IPS-NIHi7 (cell line): ENCODE measurements at regions not wholly inside any gene's neighbourhood (a gene's known extent, or its start where the extent isn't known, plus 50 kb on each side); places are given as distances from the start of the nearest gene placed in this dataset.
"Not testable (repeated sequence)": the region's sequence is repeated elsewhere in the genome, so short reads cannot be mapped to it uniquely, and the experiment has no call there.

Experiments
- DNase-seq: peaks from one replicate; pipeline ENCODE4 v3.0.0; 2012; ENCODE audit warnings: mixed read lengths; ENCODE audit errors: extremely low spot score

DNA sequence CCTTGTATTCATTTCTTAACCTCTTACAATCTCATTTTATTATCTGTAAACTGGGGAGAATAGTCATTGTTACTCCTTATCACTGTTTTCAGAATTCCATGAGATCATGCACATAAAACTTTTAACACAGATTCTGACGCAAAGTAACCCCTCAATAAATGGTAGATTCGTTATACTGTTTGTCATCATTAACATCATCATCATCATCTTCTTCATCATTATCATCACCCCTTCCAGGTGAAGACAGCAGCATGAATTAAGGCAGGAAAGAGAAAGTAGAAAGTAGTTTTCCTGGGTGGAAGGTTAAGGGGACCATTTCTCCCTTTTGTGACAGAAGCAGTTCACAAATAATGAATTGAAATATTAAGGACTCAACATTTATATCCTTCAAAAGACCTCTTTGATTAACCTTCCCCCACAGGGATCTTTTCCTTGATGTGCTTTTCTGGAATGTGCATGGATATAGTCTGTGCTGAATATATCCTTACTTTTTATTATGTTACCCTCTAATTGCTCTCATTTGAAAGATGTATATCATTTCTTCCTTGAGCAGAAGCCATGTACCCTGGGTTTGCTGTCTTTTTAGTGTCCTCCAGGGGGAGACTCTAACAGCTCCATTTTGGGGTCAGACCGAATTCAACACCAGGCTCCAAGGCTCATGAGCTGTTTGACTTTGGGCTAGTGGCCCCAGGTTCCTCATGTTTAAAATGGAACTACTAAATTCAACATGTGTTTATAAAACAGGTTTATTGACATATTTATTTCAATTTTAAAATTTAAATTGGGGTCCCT lies 1029.9 kb upstream of the WWC1 start:
- peak; percentile 61 for DNase-seq

DNA sequence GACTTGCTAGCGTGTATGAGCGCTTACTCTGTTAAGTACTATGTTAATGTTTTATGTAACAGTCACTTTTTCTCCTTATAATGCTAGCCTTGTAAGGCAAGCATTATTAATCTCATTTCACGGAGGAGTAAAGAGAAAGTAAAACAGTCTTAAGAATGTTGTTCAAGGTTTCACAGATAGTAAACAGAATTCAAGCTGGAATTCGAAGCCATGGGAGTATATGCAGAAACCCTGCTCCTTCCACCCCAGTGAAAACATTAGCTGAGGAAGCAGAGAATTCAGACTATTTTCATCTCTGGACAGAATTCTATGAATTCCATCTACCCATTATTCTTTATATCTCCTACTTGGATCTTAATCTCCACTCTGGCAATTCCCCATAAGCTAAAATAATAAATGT lies 1028.3 kb upstream of the WWC1 start:
- DNase-seq: no peak

DNA sequence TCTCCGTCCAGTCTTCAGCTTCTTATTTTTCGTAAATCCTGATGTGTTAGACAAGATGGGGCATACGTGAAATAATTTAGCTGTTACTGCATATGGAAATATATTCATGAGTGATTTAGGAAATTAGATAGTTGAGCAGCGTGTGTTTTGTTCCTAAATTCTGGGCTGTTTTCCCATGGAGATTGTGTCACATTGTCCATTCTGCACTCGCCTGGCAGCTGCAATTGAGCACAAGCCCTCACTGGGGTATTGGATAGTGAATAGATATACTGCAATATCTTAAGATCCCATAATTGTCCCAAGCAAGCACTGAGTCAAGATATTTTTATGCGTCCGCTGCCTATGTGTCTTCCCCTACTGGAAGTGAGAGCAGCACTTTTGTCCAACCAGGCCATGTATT lies 1027.1 kb upstream of the WWC1 start:
- DNase-seq: no peak

DNA sequence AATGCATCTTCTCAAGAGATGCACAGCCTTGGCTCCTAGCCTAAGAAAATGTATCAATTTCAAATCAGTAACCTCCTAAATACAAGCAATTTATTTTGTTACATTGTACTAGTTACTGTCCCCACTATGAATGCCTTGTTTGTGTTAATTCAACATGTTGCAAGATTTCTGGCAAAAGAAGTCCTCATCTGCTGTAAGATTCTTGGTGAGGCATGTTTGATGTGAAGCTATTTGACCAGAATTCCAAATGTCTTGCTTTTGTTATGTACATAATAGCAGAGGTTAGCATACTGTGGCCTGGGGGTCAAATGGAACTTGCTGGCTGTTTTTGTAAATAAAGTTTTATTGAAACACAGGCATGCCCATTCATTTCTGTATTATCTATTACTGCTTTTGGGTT lies 1023.1 kb upstream of the WWC1 start:
- no peak for DNase-seq

DNA sequence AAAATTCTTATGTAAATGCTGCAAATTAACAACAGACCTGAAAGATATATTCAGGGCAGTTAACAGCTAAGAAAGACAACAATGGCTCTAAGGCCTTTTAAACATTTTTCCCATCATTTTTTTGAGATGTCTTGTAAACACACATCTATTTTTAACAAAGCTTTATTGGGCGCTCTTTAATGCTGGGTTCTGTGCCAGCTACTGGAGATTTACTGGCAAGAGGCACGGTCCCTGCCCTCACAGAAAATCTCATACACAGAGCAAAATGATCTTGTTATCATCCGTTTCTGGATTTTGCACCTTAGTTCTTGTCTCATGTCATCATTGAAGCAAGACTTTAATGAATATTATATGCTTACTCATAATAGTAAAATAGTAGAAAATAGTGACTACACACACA lies 1022.3 kb upstream of the WWC1 start:
- no peak for DNase-seq

DNA sequence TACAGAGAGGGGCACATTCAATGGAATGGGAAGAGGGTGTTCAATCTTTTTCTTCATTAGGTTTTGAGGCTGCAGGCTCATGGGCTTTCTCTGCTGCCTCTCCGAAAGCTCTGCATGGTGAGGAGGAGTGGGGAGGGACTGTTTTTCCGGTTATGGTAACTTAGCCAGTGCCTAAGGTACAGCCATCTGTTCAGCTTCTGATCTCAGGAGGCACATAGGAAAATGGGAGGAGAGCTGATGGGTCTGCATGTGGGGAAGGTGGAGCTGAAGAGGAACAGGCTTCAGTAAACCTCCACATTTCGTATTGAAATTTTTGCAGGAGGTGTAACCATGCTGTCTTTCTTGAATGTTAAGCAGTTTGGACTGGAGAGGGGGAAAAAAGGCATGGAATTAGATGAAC lies 1020.4 kb upstream of the WWC1 start:
- no peak for DNase-seq

DNA sequence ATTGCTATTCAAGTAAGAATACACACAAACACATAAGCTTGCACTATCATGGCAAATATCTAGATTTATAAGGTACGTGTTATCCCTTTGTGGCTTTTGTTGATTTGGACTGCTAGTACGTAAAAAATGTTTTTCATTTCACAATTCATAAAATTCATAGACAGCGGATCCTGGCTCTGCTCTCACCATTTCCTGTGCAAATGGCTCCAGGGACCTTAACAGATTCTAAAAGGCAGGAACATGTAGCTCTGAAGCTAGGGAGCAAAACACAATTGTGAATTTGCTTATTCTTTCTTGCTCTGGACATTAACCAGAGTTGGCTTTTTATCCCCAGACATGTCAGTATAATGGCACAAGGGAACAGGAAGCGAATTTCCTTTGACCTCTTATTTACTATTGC lies 1019.9 kb upstream of the WWC1 start:
- no peak for DNase-seq

DNA sequence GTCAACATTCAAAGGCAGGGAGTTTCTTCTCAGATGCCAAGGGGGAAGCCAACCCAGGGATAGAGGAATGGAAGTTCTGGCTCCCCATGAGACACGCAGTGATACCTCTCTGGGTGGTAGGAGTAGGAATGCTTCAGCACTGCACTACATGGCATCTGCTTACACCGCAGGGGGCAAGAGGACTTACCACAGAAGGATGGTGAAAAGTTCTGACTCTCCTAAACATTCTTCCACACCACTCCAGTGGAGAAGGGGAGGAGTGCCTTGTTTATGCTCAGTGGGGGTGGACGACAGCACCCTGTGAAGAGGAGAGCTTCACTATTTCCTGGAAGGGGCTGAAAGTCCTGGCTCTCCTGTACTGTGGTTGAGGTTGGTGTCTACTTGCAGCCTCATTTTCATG lies 1011.3 kb upstream of the WWC1 start:
- DNase-seq: no peak

DNA sequence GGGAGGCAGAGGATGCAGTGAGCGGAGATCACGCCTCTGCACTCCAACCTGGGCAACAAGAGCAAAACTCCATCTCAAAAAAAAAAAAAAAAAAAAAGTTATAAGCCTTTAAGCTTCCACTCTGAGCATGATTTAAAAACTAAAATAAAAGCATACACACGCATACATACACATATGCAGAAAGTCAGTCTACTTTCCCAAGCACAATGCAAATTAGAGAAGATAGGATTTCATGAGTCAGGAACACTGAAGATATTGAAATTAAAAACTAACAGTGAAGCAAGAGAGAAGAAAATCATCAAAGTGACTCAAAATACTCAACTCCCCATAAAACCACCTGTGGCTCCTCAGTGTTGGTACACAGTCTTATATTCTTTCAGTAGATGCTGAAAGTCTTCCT lies 1009.5 kb upstream of the WWC1 start:
- DNase-seq: no peak

DNA sequence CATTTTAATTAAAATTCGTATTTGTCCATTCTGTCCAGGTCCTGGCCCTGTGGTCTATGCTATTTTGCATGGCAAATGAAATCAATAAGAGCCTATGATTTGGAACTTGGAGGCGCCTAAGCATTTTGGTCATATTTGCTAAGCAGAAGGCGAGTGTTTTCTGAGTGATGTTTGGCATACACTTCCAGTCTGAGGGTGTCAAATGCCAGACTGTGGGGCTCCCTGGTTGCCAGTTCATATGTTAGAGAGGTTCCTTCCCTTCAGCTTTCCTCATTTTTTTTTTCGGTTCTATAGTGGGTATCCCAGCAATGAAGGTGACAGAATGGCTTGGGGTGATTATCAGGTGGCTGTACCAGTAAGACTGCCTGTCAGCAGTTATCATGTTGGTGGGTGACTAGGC lies 1007.8 kb upstream of the WWC1 start:
- no peak for DNase-seq

DNA sequence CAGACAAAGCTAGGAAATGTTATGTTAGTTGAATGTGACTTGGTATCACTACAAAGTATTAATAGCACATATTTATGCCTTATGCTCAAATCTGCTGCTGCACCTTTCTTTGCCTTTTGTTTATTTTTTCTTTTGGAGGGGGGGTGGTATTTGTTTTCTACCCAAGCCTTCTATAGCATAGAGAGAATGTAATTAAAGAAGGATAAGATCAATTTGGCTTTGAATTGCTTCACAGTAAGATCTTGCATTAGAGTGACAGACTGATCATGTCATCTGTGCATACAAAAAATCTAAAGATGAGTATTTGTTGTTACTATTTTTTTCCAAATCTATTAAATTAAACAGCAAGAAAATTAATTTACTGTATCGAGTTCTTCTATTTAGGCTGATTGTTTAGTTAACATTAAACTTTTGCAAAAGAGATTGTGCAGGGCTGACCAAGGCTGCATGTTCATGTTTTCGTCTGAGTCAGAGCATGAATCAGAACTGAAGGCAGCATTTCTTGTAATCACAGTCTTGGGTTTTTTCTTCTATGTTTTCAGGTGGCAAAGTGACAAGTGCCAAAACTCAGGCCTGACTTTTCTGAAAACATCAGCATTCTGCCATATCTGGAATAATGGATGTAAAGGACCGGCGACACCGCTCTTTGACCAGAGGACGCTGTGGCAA lies 1007.1 kb upstream of the WWC1 start:
- no peak for DNase-seq

DNA sequence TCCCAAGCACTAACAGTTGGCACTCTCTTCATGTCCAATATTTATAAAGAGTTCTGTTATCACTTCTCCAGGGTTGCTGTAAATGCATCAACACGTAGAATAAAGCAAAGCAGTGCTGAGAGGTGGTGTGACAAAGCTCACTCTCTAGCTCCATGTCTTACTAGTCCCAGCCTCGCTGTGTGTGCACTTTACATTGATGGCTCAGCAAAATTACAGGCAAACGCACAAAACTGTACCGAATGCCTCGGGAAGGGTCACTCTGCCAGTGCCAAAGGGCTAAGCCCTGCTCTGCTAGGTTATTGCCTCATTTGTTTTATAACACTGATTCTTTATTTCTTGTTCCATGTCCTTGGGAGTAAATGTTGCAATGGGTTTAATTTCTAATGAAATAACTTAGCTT lies 1005.9 kb upstream of the WWC1 start:
- no peak for DNase-seq

DNA sequence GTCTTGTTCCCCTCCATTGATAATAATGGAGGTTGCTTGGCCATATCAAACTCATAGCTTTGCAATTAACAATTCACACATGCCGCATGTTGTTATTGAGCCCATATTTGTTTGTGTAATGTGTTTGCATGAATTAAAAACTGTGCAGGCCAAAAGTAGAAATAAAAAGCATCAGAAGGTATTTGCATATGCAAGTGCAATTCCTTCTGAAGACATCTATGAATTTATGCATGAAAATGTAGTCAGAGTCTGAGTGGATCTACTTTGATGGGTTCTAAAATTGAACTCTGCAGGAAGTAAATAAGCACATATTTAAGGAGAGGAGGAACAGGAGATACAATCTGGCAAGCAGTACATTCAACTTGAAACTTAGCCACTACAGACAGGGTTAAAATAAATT lies 1004.6 kb upstream of the WWC1 start:
- no peak for DNase-seq

DNA sequence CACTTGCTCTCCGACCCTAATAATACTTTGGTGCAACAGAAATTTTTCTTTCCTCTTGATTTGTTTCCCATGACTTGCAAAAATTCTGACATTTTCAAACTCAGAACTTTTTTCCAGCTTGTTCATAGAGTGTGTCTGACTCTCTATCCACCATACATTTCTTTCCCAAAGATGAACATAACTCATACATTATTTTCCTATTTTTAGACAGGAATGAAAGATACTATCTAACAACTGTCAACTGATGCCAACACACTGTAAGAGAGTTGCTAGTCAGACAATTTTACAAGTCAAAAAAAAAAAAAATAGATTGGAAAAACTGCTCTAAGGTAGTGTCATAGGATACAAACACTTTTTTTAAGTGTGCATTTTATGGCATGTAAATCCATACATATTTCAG lies 1001.0 kb upstream of the WWC1 start:
- no peak for DNase-seq

DNA sequence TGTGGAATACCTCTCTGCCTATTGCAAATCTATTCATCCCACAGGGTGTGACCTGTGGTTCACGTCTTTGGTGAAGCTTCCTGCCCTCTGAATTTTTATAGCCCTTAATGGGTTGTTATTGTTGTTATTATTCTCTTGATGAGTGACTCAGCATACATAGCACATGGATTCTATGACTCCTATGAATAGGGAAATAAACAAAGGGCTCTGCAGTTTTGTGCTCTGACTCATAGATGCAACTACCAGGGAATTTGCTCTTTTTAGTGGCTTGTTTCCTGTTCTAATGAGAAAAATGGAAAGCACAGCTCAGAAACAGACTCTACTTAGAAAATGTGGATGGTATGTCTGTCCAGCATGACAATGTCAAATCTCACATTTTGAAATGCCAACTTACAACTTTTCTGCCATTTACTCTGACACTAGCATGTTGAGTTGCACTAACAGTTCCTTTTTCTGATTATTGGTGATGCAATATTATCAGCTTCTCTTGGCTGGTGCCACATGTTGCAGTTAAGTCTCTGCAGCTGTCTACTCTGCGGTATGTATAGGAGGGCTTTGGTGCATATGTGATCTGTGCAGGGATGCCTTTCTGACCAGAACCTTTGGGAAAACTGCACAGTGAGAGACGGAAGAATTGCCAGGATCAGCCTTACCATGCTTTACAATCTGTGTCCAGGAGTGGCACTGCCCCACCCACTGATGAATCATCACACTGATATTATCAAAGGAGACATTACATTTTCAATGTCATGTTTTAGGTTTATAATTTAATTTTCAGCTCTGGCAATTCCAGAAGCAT lies 996.4 kb upstream of the WWC1 start:
- peak; percentile 61 for DNase-seq

DNA sequence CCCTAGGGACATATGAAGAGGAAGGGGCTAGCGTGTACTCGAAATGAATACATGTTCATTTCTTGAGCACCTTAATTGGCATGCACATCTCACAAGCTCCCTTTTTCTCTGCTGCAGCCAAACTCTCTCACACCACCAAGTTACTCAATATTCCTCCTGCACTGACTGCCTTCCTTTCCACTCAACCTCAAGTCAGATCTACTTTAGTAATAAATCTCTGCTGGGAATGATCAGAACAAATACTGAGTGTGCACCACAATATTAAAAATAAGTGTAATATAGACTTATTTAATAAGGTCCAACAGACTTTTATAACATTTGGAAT lies 995.8 kb upstream of the WWC1 start:
- no peak for DNase-seq

DNA sequence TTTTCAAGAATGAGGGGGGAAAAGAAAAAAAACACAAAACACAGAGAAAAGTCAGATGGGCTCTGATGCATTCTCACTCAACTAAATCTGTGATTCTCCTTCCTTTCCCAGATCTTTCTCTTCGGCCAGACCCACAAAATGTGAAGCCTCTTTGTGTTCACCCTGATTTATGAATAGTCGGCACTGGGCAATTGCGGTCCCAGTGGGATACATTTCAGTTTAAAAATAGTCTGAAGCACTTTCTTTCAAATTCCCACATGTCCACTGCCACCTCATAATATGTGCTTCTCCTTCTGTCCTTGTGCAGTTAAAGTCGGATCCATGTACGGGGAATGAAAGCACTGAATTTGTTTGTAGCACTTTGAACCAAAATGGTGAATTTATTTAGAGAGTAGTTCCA lies 995.4 kb upstream of the WWC1 start:
- DNase-seq: no peak

DNA sequence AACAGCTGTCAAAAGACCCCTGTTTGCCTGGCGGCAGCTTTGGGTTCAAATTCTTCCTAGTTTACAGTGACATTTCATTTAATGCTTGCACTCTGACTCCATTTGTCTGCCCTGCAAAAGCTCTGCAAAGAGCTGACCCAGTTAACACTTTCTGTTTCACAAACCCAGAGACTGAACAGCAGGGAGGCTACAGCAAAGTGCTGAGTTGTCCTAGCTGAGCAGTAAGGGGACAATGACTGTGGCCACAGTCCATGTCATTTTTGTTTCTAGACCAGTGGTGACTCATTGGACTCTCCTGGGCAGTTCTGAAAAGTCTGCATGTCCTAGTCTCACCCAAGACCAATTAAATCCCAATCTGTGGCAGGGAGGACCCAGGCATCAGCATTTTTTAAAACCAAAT lies 994.8 kb upstream of the WWC1 start:
- no peak for DNase-seq

DNA sequence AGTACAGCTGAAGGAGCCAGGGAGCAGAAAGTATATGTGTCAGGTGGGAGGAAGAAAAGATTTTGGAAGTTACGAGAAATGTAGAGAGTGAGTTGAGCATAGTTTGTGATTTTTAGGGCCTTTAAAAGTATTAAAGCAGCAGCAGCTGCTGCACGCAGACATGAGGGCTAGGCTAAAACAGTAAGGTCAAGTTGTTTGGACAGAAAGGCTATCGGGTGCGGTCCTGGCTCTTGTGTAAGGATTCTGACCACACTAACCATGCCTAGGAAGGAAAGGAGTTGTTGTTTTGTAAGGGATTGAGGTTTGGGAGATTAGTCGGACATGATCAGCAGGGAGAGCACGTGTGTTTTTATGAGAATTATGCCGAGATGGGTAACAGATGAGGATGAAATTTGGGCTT lies 991.6 kb upstream of the WWC1 start:
- DNase-seq: not testable (repeated sequence)

DNA sequence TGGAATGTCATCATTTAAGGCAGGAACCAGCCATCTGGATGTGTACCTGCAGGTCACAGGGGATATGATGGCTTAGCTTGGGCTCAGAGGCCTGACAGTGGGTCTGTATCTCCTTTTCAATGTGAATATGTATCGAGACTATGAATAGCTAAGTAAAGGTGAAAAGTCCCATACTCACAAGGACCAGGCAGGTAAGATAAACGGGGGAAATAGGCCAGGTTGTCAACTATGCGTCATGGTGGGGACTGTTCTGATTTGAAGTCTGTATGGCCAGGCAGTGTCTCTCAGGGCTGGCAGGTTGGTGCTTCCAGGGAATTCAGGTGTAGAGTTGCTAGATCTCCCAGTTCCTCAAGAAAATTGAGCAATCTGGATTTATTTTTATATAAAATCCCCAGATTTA lies 987.9 kb upstream of the WWC1 start:
- DNase-seq: no peak

DNA sequence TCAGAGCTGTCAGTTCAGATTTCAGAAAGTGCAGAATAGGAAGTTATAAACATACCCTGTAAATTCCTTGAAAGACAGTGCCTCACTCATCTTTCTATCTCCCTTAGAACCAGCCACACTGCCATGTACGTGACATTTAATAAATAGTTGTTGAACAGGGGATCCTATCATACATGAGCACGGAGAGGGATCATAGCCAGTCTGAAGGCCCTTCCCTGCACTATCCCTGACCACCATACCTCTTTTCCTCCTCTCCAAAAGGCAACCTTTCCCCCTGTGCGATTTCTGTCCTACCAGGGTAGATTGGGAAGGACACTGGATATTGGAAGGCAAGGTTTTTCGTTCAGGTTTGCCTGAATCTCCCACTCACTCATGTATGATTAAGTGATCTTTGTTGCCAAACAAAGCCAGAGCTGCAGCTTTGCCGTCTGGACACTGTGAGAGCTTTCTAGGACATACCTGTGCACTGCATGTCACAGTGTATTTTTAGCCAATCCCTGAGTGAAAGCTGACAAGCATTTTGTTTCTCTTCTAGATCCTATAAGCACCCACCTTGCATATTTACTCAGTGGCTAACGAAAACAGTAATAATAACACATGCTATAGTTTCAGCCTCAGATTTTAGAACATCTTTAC lies 986.5 kb upstream of the WWC1 start:
- DNase-seq: no peak

DNA sequence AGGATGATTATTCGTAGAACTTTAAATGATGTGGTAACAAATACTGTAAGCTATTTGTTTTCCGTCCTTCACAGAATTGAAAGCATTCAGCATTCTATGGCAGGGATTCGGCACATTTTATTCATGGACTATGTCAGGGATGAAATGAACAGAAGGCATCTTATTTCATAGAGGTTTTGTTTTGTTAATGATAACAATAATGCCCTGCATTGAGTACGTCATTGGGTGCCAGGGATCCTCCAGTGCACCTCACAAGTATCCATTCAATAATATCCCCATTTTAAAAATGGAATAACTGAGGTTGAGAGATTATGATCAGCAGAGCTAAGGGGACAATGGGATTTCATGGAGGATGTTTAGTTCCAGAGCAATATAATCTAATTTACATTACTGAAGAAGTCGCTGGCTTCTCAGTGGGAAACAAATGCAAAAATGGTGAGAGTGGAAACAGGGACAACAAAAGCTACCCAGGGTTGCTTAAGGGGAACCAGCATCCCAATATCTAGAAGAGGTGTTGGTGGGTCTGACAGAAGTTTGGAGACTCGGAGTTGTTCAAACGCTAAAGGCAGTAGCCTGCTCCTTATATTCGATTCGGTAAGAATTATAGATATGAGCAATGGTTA lies 985.7 kb upstream of the WWC1 start:
- DNase-seq: peak; percentile 28
